IMR-90 (cell line): ENCODE measurements at regions not wholly inside any gene's neighbourhood (a gene's known extent, or its start where the extent isn't known, plus 50 kb on each side); places are given as distances from the start of the nearest gene placed in this dataset.

ENCODE experiments used
- ATAC-seq: fragments of 200-7000 bp; cut with Tn5 transposase; 2 replicates; pipeline ENCODE4 v1.9.1; 2020; ENCODE audit warnings: low read depth, mild to moderate bottlenecking, moderate library complexity
- BruUV-seq: library from RNA; stranded (reverse); fragments of 400-500 nt; replicated peaks from 2 replicates; lab custom pipeline; 2021; lab: Mats Ljungman, UMichigan
- CTCF ChIA-PET: fragments of 300-600 bp; formaldehyde crosslinking; extraction: SDS; loops from one replicate; lab custom pipeline; 2021; ENCODE audit warnings: antibody characterized with exemption; lab: Yijun Ruan, JAX
- POLR2A ChIA-PET: fragments of 300-600 bp; sonication (Branson Sonifier 250); formaldehyde crosslinking; loops from one replicate; lab custom pipeline; 2022; ENCODE audit warnings: antibody characterized with exemption; ENCODE audit not compliant: unreplicated experiment; lab: Charles Lee
- DNase-seq: peaks from one replicate; pipeline ENCODE4 v3.0.0; 2013
- H2AFZ ChIP-seq: replicated peaks from 2 replicates; pipeline ENCODE3; 2013; ENCODE audit warnings: low read length, mild to moderate bottlenecking; ENCODE audit not compliant: poor library complexity
- H2AK5ac ChIP-seq: 2 replicates; pipeline ENCODE4 v1.6.1; 2013; ENCODE audit warnings: low read depth, low read length, inconsistent platforms
- H2AK9ac ChIP-seq: replicated peaks from 2 replicates; pipeline ENCODE3; 2013; ENCODE audit warnings: mild to moderate bottlenecking, low read depth, low read length, moderate library complexity; ENCODE audit not compliant: poor library complexity
- H2BK120ac ChIP-seq: 2 replicates; pipeline ENCODE4 v1.6.1; 2013; ENCODE audit warnings: low read depth, low read length, inconsistent platforms
- H2BK15ac ChIP-seq: 3 replicates; pipeline ENCODE4 v1.6.1; 2013; ENCODE audit warnings: low read depth, low read length, inconsistent platforms
- H2BK20ac ChIP-seq: 2 replicates; pipeline ENCODE4 v1.6.1; 2013; ENCODE audit warnings: low read depth, mild to moderate bottlenecking, inconsistent platforms, low read length, moderate library complexity
- H2BK5ac ChIP-seq: 2 replicates; pipeline ENCODE4 v1.6.1; 2013; ENCODE audit warnings: mild to moderate bottlenecking, low read depth, low read length, inconsistent platforms; ENCODE audit not compliant: poor library complexity, severe bottlenecking
- H3K14ac ChIP-seq: replicated peaks from 2 replicates; pipeline ENCODE4 v1.6.1; 2013; ENCODE audit warnings: low read depth, low read length, inconsistent platforms
- H3K18ac ChIP-seq: 2 replicates; pipeline ENCODE4 v1.6.1; 2013; ENCODE audit warnings: low read depth, low read length, control low read depth
- H3K23ac ChIP-seq: 2 replicates; pipeline ENCODE4 v1.6.1; 2013; ENCODE audit warnings: low read depth, low read length, inconsistent platforms
- H3K27ac ChIP-seq: 2 replicates; pipeline ENCODE4 v1.5.1; 2013; ENCODE audit warnings: mild to moderate bottlenecking, control low read depth, low read length; ENCODE audit not compliant: insufficient read depth
- H3K27me3 ChIP-seq: 2 replicates; pipeline ENCODE4 v1.6.1; 2013; ENCODE audit warnings: low read length; ENCODE audit not compliant: control insufficient read depth, insufficient read depth
- H3K36me3 ChIP-seq: 2 replicates; pipeline ENCODE4 v1.6.1; 2013; ENCODE audit warnings: low read length, mixed read lengths; ENCODE audit not compliant: control insufficient read depth, insufficient read depth
- H3K4ac ChIP-seq: 2 replicates; pipeline ENCODE4 v1.6.1; 2013; ENCODE audit warnings: low read depth, low read length, inconsistent platforms
- H3K4me1 ChIP-seq: 2 replicates; pipeline ENCODE4 v1.6.1; 2013; ENCODE audit warnings: low read length, mixed read lengths; ENCODE audit not compliant: control insufficient read depth, insufficient read depth
- H3K4me2 ChIP-seq: 2 replicates; pipeline ENCODE4 v1.6.1; 2013; ENCODE audit warnings: low read depth, mild to moderate bottlenecking, control low read depth, low read length, moderate library complexity
- H3K4me3 ChIP-seq: 2 replicates; pipeline ENCODE4 v1.5.1; 2013; ENCODE audit warnings: low read depth, mild to moderate bottlenecking, control low read depth, low read length, moderate library complexity; ENCODE audit not compliant: insufficient read depth
- H3K56ac ChIP-seq: 2 replicates; pipeline ENCODE4 v1.6.1; 2013; ENCODE audit warnings: low read length, inconsistent platforms; ENCODE audit not compliant: insufficient read depth; ENCODE audit errors: extremely low read depth
- H3K79me1 ChIP-seq, 2 experiments: 2 replicates each; pipeline ENCODE4 v1.6.1; 2013; ENCODE audit warnings: low read length in 2 of 2, inconsistent platforms in 1 of 2, low read depth in 1 of 2
- H3K9ac ChIP-seq: 2 replicates; pipeline ENCODE4 v1.6.1; 2013; ENCODE audit warnings: low read depth, low read length, control low read depth
- H3K9me1 ChIP-seq: 2 replicates; pipeline ENCODE4 v1.6.1; 2013; ENCODE audit warnings: low read length, inconsistent platforms; ENCODE audit not compliant: insufficient read depth
- H3K9me3 ChIP-seq: 2 replicates; pipeline ENCODE4 v1.6.1; 2013; ENCODE audit warnings: low read length; ENCODE audit not compliant: control insufficient read depth, insufficient read depth
- H4K20me1 ChIP-seq: 2 replicates; pipeline ENCODE4 v1.6.1; 2013; ENCODE audit warnings: low read length, inconsistent platforms; ENCODE audit not compliant: insufficient read depth
- H4K5ac ChIP-seq: 2 replicates; pipeline ENCODE4 v1.6.1; 2013; ENCODE audit warnings: mild to moderate bottlenecking, low read depth, low read length, control low read depth
- H4K8ac ChIP-seq, 2 experiments: 2 replicates each; pipeline ENCODE4 v1.6.1; 2013; ENCODE audit warnings: low read depth in 2 of 2, low read length in 2 of 2, control low read depth in 1 of 2, inconsistent platforms in 1 of 2
- H4K91ac ChIP-seq: 2 replicates; pipeline ENCODE4 v1.6.1; 2013; ENCODE audit warnings: low read depth, low read length, inconsistent platforms; ENCODE audit not compliant: insufficient read depth
- CHD1 ChIP-seq: IDR thresholded peaks from 2 replicates; pipeline ENCODE4 v1.6.1; 2012; ENCODE audit warnings: low read depth, low read length, improper control_type of control experiment
- RAD21 ChIP-seq: IDR thresholded peaks from 2 replicates; pipeline ENCODE4 v1.6.1; 2012; ENCODE audit warnings: low read length, improper control_type of control experiment
- dilution Hi-C: fragments of 300-500 bp; cut with HindIII; formaldehyde crosslinking; loops from one replicate; pipeline ENCODE4 v1.14.3; 2018; ENCODE audit warnings: low sequenced_read_pairs; ENCODE audit not compliant: unreplicated experiment
- in situ Hi-C: fragments of 300-500 bp; cut with MboI; formaldehyde crosslinking; loops from 3 replicates; pipeline ENCODE4 v1.14.3; 2019; ENCODE audit warnings: low sequenced_read_pairs, inconsistent platforms, mixed read lengths
- intact Hi-C: fragments of 100-400 bp; cut with micrococcal nuclease; formaldehyde crosslinking; loops from 2 replicates; pipeline ENCODE4 v1.10.0; 2022
- TF ChIP-seq, protein P1 (sequence below): fragments of 150-350 bp; IDR thresholded peaks from 2 replicates; pipeline ENCODE4 v1.6.1; 2017; ENCODE audit warnings: mild to moderate bottlenecking, antibody characterized with exemption, low read length, low read depth

DNA sequence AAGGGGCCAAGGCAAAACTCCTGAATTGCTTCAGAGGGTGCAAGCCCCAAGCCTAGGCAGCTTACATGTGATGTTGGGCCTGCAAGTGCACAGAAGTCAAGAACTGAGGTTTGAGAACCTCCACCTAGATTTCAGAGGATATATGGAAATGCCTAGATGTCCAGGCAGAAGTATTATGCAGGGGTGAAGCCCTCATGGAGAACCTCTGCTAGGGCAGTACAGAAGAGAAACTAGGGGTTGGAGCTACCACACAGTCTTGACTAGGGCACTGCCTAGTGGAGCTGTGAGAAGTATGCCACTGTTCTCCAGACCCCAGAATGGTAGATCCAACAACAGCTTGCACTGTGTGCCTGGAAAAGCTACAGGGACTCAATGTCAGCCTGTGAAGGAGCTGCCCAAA lies 179.7 kb upstream of the GJE1 start:
- Histone ChIP-seq H3K14ac (no peak overlapping the region), H2BK20ac (no peak overlapping the region), H2AFZ (no peak overlapping the region), H2BK15ac (no peak overlapping the region), H3K18ac (no peak overlapping the region), H2BK5ac (no peak overlapping the region), H4K5ac (no peak overlapping the region), H3K23ac (no peak overlapping the region), H2BK120ac (no peak overlapping the region), H4K20me1 (no peaks in the 10 kb centered on the region), H3K27me3 (no peaks in the 10 kb centered on the region), H3K27ac (no peak overlapping the region), H3K4me1 (no peaks in the 10 kb centered on the region), H3K9me1 (0 out of 2 replicates have a peak, but pooled peaks cover 3% of the 10 kb centered on the region), H2AK5ac (no peak overlapping the region), H3K4me2 (no peak overlapping the region), H4K8ac (no peak overlapping the region), H3K56ac (no peak overlapping the region), H3K36me3 (no peaks in the 10 kb centered on the region), H3K9ac (no peak overlapping the region), H3K4ac (no peak overlapping the region), H2AK9ac (no peak overlapping the region), H3K79me1 (no peaks in the 10 kb centered on the region; a peak in 1 of 4 replicates), H3K9me3 (peaks cover 7% of the 10 kb centered on the region), H3K4me3 (no peak overlapping the region), H4K91ac (no peak overlapping the region)
- BruUV-seq, result no TSS peak
- TF ChIP-seq, protein P1, sequence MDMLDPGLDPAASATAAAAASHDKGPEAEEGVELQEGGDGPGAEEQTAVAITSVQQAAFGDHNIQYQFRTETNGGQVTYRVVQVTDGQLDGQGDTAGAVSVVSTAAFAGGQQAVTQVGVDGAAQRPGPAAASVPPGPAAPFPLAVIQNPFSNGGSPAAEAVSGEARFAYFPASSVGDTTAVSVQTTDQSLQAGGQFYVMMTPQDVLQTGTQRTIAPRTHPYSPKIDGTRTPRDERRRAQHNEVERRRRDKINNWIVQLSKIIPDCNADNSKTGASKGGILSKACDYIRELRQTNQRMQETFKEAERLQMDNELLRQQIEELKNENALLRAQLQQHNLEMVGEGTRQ, result no peak
- TF ChIP-seq RAD21 (no peak), CHD1 (no peak)
- in situ Hi-C loops, result no loop called here
- DNase-seq (no peak), ATAC-seq (no peak)
- dilution Hi-C loops, result no loop called here
- intact Hi-C loops, result no loop called here
- ChIA-PET POLR2A (no interaction called here), CTCF (no interaction called here)
